ENCODE measurements at regions not wholly inside any gene's neighbourhood (a gene's known extent, or its start where the extent isn't known, plus 50 kb on each side); places are given as distances from the start of the nearest gene placed in this dataset.

GRCh38 chr5:158120760-158121159, 261.8 kb upstream of the CLINT1 start:
- no peak overlapping the region for H3K27ac ChIP-seq
- H3K4me3 ChIP-seq, result no peak overlapping the region
- H3K36me3 ChIP-seq (replicated peaks in 1 of 2), result no peaks in the 10 kb centered on the region
- WGBS, 4 donors, result 83 to 100% (median 90%) methylated on average over 1 of the region's 1 CpG
- intact Hi-C loops (cut with DNase I), result no loop called here
- H3K4me1 ChIP-seq (replicated peaks in 1 of 2), result peaks cover 0 to 10% of the 10 kb centered on the region in 2 donors
- no peaks in the 10 kb centered on the region for H3K27me3 ChIP-seq
- no peak for DNase-seq
- no peaks in the 10 kb centered on the region for H3K9me3 ChIP-seq (replicated peaks in 1 of 3)
- TF ChIP-seq CTCF (IDR thresholded peaks at IDR 0.05), result no peak
- TF ChIP-seq POLR2A (IDR thresholded peaks at IDR 0.05), result no peak

- TF ChIP-seq POLR2A (IDR thresholded peaks at IDR 0.05), result no peak
- no peak for TF ChIP-seq CTCF (IDR thresholded peaks at IDR 0.05)
- Histone ChIP-seq H3K9me3 (replicated peaks in 1 of 3) (no peaks in the 10 kb centered on the region), H3K4me1 (replicated peaks in 1 of 2) (peaks cover 0 to 10% of the 10 kb centered on the region in 2 donors), H3K36me3 (replicated peaks in 1 of 2) (no peaks in the 10 kb centered on the region), H3K27ac (no peak overlapping the region), H3K27me3 (no peaks in the 10 kb centered on the region), H3K4me3 (no peak overlapping the region)
- WGBS, 4 donors, result 48 to 62% (median 54%) methylated on average over 5 of the region's 5 CpGs
- intact Hi-C loops (cut with DNase I), result no loop called here
- DNase-seq, result peak in 4 of 7 donors; percentile 6 to 71 (median 40)
These were observed 261.2 kb upstream of the CLINT1 start for GRCh38 chr5:158119961-158120723.

- intact Hi-C loops (cut with DNase I), result no loop called here
- Histone ChIP-seq H3K27me3 (no peaks in the 10 kb centered on the region), H3K4me1 (replicated peaks in 1 of 2) (peaks cover 0 to 10% of the 10 kb centered on the region in 2 donors), H3K36me3 (replicated peaks in 1 of 2) (no peaks in the 10 kb centered on the region), H3K4me3 (no peak overlapping the region), H3K27ac (no peak overlapping the region), H3K9me3 (replicated peaks in 1 of 3) (no peaks in the 10 kb centered on the region)
- 87 to 92% (median 89%) methylated on average over 6 of the region's 6 CpGs for WGBS, 4 donors
- DNase-seq, result no peak
- TF ChIP-seq CTCF (IDR thresholded peaks at IDR 0.05) (no peak), POLR2A (IDR thresholded peaks at IDR 0.05) (no peak)
These were observed 258.7 kb upstream of the CLINT1 start for GRCh38 chr5:158117467-158118160.

- no peak overlapping the region for H3K4me3 ChIP-seq
- TF ChIP-seq CTCF (IDR thresholded peaks at IDR 0.05) (no peak), POLR2A (IDR thresholded peaks at IDR 0.05) (no peak)
- no peaks in the 10 kb centered on the region for H3K36me3 ChIP-seq (replicated peaks in 1 of 2)
- peaks cover 0 to 10% of the 10 kb centered on the region in 2 donors for H3K4me1 ChIP-seq (replicated peaks in 1 of 2)
- WGBS, 4 donors, result 73 to 86% (median 83%) methylated on average over 2 of the region's 2 CpGs
- H3K9me3 ChIP-seq (replicated peaks in 1 of 3), result no peaks in the 10 kb centered on the region
- H3K27me3 ChIP-seq, result no peaks in the 10 kb centered on the region
- no peak overlapping the region for H3K27ac ChIP-seq
- intact Hi-C loops (cut with DNase I), result no loop called here
- no peak for DNase-seq
These were observed 258.0 kb upstream of the CLINT1 start for GRCh38 chr5:158116965-158117364.

Data from adrenal gland (tissue), 9 donors.